ENCODE measurements at regions not wholly inside any gene's neighbourhood (a gene's known extent, or its start where the extent isn't known, plus 50 kb on each side); places are given as distances from the start of the nearest gene placed in this dataset.

DNA sequence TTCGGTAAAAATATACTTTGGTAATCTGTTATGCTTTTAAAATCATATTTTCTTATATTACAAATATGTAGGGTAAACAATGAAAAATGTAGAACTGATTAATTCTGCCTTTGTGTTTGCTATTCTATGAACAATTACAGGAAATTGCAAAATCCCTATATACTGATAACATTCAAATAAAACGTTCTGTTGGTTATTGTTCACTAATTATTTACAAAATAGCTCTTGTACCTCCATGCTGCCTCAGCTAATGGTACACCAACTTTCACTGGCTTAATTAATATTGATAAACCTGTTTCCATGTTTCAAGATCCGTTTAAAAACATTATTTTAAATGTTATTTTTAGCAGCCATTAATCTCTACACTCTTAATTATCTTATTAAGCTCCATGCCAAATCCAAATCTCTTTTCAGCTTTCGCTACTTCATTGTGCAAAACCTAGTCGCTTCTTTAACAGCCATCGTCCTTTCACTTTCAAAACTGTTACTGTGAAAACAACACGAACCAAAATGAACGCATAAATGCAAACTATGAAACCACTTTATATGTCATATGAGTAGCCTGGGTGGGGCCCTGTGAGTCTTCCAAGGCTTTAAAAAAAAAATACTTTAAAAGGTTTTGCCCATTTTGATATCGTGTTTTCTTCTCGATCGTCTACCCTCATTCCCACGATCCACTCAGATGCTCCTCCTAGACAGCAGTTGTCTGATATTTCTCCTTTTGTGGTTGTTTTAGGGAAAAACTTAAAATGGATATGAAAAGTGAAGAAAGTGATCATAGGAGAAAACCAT lies 807.1 kb downstream of the USP25 start:
- DNase-seq: no peak
- no peak overlapping the region for H3K4me3 ChIP-seq (ENCODE audit: low read depth, low read length)
- no peak overlapping the region for H3K27ac ChIP-seq

DNA sequence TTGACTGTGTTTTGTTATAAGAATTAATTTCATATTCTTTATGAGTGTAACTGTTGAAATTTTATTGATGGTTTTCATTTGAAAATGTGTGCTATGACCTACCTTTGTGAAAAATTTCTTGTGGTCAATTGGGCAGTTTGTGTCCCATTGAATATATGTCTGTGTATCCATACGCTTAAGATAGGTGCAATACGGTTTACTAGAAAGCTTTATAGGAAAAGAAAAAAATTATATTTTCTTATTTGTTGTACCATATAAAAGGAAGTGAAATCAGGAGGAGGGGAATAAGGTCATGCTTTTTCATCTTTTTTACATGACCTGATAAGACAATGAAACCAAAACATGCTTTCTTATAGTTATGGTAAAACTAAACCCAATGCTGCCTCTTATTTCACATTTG lies 807.7 kb downstream of the USP25 start:
- Histone ChIP-seq H3K27ac (no peak overlapping the region), H3K9me3 (ENCODE audit: severe bottlenecking) (no peaks in the 10 kb centered on the region), H3K27me3 (ENCODE audit: insufficient read depth, low read depth, severe bottlenecking) (peaks cover 14% of the 10 kb centered on the region), H3K4me3 (ENCODE audit: low read depth, low read length) (no peak overlapping the region), H3K36me3 (no peaks in the 10 kb centered on the region)
- TF ChIP-seq, protein P1, sequence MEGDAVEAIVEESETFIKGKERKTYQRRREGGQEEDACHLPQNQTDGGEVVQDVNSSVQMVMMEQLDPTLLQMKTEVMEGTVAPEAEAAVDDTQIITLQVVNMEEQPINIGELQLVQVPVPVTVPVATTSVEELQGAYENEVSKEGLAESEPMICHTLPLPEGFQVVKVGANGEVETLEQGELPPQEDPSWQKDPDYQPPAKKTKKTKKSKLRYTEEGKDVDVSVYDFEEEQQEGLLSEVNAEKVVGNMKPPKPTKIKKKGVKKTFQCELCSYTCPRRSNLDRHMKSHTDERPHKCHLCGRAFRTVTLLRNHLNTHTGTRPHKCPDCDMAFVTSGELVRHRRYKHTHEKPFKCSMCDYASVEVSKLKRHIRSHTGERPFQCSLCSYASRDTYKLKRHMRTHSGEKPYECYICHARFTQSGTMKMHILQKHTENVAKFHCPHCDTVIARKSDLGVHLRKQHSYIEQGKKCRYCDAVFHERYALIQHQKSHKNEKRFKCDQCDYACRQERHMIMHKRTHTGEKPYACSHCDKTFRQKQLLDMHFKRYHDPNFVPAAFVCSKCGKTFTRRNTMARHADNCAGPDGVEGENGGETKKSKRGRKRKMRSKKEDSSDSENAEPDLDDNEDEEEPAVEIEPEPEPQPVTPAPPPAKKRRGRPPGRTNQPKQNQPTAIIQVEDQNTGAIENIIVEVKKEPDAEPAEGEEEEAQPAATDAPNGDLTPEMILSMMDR (IDR thresholded peaks at IDR 0.05; ENCODE audit: low read depth, low read length): no peak
- no peak for DNase-seq

More for the DNA sequence above, 807.1 kb downstream of the USP25 start:
- peaks cover 16% of the 10 kb centered on the region for H3K27me3 ChIP-seq (ENCODE audit: insufficient read depth, low read depth, severe bottlenecking)
- TF ChIP-seq, protein P1 (IDR thresholded peaks at IDR 0.05; ENCODE audit: low read depth, low read length): no peak
- no peaks in the 10 kb centered on the region for H3K9me3 ChIP-seq (ENCODE audit: severe bottlenecking)
- no peaks in the 10 kb centered on the region for H3K36me3 ChIP-seq

DNA sequence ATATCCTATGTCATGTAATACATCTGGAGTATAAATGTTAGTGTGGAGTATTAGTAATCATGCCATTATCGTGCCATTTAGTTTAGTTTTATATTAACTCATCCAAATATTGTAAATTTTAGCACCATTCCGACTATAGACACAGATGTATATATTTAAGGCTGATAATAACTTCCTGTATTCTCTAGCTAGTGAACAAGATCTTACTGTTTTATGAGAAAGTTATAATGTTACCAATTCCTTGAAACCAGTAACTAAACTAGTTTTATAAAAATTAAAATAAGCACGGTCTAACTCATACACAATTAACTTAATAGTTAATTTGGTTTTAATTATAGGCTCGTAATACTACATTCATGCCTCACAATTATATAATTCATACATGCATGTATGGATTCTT lies 808.6 kb downstream of the USP25 start:
- TF ChIP-seq, protein P1 (IDR thresholded peaks at IDR 0.05; ENCODE audit: low read depth, low read length): no peak
- no peaks in the 10 kb centered on the region for H3K36me3 ChIP-seq

DNA sequence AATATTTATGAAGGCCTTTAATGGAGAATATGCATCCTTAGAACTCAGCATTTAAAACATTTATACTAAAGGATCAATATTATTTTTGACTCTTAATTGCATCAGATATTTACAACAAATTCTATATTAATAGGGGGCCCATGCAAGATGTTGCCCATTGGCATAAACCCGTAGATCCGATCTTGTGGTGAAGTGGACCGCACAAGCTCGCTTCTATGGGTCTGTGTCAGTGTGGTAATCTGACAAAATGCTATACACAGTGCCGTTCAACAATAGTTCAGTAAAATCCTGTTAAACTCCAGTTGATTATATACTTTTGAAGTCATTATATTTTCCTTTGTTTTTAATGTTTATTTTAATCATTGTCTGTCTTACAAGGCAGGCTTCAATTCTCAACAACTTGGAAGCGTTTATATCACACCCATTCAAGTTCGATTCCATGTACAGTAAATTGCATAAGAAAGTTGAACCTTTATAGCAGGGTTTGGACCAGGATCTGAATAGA lies 809.2 kb downstream of the USP25 start:
- no peaks in the 10 kb centered on the region for H3K9me3 ChIP-seq (ENCODE audit: severe bottlenecking)
- H3K4me3 ChIP-seq (ENCODE audit: low read depth, low read length): no peak overlapping the region
- peaks cover 11% of the 10 kb centered on the region for H3K27me3 ChIP-seq (ENCODE audit: insufficient read depth, low read depth, severe bottlenecking)
- TF ChIP-seq, protein P1 (IDR thresholded peaks at IDR 0.05; ENCODE audit: low read depth, low read length): no peak
- no peak for DNase-seq
- H3K36me3 ChIP-seq: no peaks in the 10 kb centered on the region
- H3K27ac ChIP-seq: no peak overlapping the region

More for the DNA sequence above, 808.6 kb downstream of the USP25 start:
- Histone ChIP-seq H3K27me3 (ENCODE audit: insufficient read depth, low read depth, severe bottlenecking) (peaks cover 14% of the 10 kb centered on the region), H3K4me3 (ENCODE audit: low read depth, low read length) (no peak overlapping the region), H3K27ac (no peak overlapping the region), H3K9me3 (ENCODE audit: severe bottlenecking) (no peaks in the 10 kb centered on the region)
- DNase-seq: no peak

DNA sequence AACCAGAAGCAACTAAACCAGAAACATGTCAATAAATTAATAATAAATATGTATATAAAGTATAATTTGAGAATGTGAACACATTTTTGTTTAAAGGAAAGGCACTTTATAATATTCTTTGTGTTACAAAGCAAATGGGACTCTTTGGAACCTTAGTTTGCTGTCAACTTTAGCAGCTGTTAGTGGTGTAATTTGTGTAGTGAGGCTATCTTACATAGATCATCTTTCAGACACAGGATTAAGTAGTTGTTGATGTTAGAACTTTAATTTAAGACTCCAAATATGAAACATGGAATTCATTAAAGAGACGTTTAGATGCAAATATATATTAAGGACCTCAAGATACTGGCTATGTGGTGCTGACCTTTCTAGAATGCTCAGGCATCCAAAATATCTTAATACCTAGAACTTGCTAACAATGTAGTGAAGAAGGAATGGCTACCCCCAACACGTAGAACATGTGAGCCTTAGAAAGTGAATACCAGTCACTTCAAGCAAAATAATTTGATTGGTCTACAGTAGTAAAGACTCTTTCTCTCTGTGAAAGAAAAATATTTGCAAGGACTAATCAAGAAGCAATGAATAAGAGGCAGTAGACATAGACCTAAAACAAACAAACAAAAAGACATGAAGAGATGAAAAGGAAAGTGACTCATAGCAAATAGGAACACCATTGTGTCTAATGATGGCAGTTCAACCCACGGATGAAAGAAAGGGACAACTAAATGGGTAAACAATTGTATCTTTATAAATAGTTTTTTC lies 811.4 kb downstream of the USP25 start:
- Histone ChIP-seq H3K27me3 (ENCODE audit: insufficient read depth, low read depth, severe bottlenecking) (peaks cover 4% of the 10 kb centered on the region), H3K9me3 (ENCODE audit: severe bottlenecking) (no peaks in the 10 kb centered on the region)

More for the DNA sequence above, 811.4 kb downstream of the USP25 start:
- DNase-seq: no peak
- Histone ChIP-seq H3K4me3 (ENCODE audit: low read depth, low read length) (no peak overlapping the region), H3K27ac (no peak overlapping the region), H3K36me3 (no peaks in the 10 kb centered on the region)
- TF ChIP-seq, protein P1 (IDR thresholded peaks at IDR 0.05; ENCODE audit: low read depth, low read length): no peak
